Adrenal gland (tissue), 5 donors: ENCODE measurements at regions not wholly inside any gene's neighbourhood (a gene's known extent, or its start where the extent isn't known, plus 50 kb on each side); places are given as distances from the start of the nearest gene placed in this dataset.

ENCODE experiments used
- CTCF ChIP-seq, 6 experiments: fragments of 450-650 bp in 4 of 6; fragments of 200-600 bp in 2 of 6; sonication (generic) in 1 of 6; IDR thresholded peaks; 1 replicate in 5 of 6; 2 replicates in 1 of 6; pipeline versions ENCODE4 v1.5.1 to v1.8.0; 2016 to 2021; ENCODE audit warnings: antibody characterized with exemption in 6 of 6, mild to moderate bottlenecking in 2 of 6, moderate library complexity in 1 of 6
- POLR2A ChIP-seq, 2 donors: fragments of 450-650 bp; IDR thresholded peaks; one replicate each; pipeline ENCODE4 v1.6.1; 2017; ENCODE audit warnings: antibody characterized with exemption in 2 of 2, mild to moderate bottlenecking in 2 of 2, moderate library complexity in 1 of 2
- donor health status: DM: no; HTN: no; CAD: no.

GRCh38 chr14:26124896-26125438, 472.9 kb downstream of the NOVA1 start:
- TF ChIP-seq POLR2A (IDR thresholded peaks at IDR 0.05): no peak
- no peak for TF ChIP-seq CTCF (IDR thresholded peaks at IDR 0.05)
